ENCODE measurements at regions not wholly inside any gene's neighbourhood (a gene's known extent, or its start where the extent isn't known, plus 50 kb on each side); places are given as distances from the start of the nearest gene placed in this dataset.
"Not testable (repeated sequence)": the region's sequence is repeated elsewhere in the genome, so short reads cannot be mapped to it uniquely, and the experiment has no call there.

- no peak for DNase-seq (ENCODE audit: low read depth, low spot score)
- H3K4me3 ChIP-seq (ENCODE audit: low read depth, low read length) = no peak overlapping the region
- TF ChIP-seq, protein P1, sequence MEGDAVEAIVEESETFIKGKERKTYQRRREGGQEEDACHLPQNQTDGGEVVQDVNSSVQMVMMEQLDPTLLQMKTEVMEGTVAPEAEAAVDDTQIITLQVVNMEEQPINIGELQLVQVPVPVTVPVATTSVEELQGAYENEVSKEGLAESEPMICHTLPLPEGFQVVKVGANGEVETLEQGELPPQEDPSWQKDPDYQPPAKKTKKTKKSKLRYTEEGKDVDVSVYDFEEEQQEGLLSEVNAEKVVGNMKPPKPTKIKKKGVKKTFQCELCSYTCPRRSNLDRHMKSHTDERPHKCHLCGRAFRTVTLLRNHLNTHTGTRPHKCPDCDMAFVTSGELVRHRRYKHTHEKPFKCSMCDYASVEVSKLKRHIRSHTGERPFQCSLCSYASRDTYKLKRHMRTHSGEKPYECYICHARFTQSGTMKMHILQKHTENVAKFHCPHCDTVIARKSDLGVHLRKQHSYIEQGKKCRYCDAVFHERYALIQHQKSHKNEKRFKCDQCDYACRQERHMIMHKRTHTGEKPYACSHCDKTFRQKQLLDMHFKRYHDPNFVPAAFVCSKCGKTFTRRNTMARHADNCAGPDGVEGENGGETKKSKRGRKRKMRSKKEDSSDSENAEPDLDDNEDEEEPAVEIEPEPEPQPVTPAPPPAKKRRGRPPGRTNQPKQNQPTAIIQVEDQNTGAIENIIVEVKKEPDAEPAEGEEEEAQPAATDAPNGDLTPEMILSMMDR (IDR thresholded peaks at IDR 0.05; ENCODE audit: low read depth, low read length) = no peak
- in situ Hi-C loops (cut with HindIII; ENCODE audit: low sequenced_read_pairs) = no loop called here
These were observed 181.1 kb upstream of the SESN3 start for GRCh38 chr11:95412074-95412473.

GRCh38 chr11:95410707-95411106, 179.7 kb upstream of the SESN3 start:
- DNase-seq (ENCODE audit: low read depth, low spot score); H3K4me3 ChIP-seq (ENCODE audit: low read depth, low read length); in situ Hi-C loops (cut with HindIII; ENCODE audit: low sequenced_read_pairs): not testable (repeated sequence)

GRCh38 chr11:95406271-95406670, 175.3 kb upstream of the SESN3 start:
- no peak overlapping the region for H3K4me3 ChIP-seq (ENCODE audit: low read depth, low read length)
- in situ Hi-C loops (cut with HindIII; ENCODE audit: low sequenced_read_pairs) = no loop called here
- no peak for DNase-seq (ENCODE audit: low read depth, low spot score)
- TF ChIP-seq, protein P1 (IDR thresholded peaks at IDR 0.05; ENCODE audit: low read depth, low read length) = no peak

- H3K4me3 ChIP-seq (ENCODE audit: low read depth, low read length) = no peak overlapping the region
- in situ Hi-C loops (cut with HindIII; ENCODE audit: low sequenced_read_pairs) = no loop called here
- TF ChIP-seq, protein P1 (IDR thresholded peaks at IDR 0.05; ENCODE audit: low read depth, low read length) = no peak
- no peak for DNase-seq (ENCODE audit: low read depth, low spot score)
These were observed 173.4 kb upstream of the SESN3 start for GRCh38 chr11:95404370-95404769.

DNA sequence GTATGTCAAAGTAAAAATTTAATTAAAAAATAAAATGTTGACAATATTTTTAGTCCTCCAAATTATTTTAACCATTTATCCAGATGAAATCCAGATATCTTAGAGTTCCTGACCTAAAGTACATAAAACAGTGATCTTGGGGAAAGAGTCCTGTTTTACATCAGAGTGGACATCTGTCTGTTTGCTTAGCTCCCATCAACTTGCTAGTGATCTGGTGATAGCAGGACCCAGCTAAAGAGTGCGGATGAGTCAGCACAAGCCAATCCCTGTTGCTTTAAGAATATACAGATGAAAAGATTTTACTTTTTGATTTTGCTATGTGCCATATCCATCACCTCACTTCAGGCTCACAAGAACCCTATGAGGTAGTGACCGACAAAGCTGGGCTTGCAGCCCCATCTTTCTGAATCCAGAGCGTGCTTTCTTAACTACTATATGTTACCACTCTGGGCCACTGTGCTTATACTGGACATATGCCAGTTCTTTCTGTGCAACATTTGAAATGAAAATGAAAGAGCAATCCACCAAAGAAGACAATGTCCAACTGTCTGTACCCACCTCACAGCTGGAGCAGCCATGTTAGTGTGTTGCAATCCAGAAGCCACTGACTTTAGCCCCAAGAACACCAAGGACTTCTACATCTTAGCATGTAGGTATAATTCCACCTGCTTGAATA, 167.6 kb upstream of the SESN3 start:
- H3K4me3 ChIP-seq (ENCODE audit: low read depth, low read length) = no peak overlapping the region
- TF ChIP-seq, protein P1 (IDR thresholded peaks at IDR 0.05; ENCODE audit: low read depth, low read length) = no peak
- in situ Hi-C loops (cut with HindIII; ENCODE audit: low sequenced_read_pairs) = no loop called here
- DNase-seq (ENCODE audit: low read depth, low spot score) = peak; percentile 60

- H3K4me3 ChIP-seq (ENCODE audit: low read depth, low read length) = no peak overlapping the region
- no peak for DNase-seq (ENCODE audit: low read depth, low spot score)
- in situ Hi-C loops (cut with HindIII; ENCODE audit: low sequenced_read_pairs) = no loop called here
- TF ChIP-seq, protein P1 (IDR thresholded peaks at IDR 0.05; ENCODE audit: low read depth, low read length) = no peak
These were observed 161.6 kb upstream of the SESN3 start for GRCh38 chr11:95392644-95393043.

DNA sequence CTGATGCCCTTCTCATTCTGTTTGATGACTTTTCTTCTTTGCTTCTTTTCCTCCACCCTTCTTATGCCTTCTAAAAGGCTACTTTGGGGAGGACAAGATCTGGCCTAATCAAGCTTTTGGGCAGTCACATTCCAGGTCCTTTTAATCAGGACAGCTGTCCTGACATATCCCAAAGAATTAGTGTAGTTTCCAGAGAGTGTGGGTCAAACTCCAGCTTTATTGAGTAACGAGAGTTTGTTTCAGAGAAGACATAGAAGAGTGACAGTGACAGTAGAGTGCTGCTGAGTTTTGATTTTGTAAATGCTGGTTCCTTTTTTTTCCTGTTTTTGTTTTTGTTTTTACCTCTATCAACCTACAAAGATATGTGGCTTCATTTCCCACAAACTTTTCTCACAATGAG, 158.4 kb upstream of the SESN3 start:
- TF ChIP-seq, protein P1 (IDR thresholded peaks at IDR 0.05; ENCODE audit: low read depth, low read length) = no peak
- no peak overlapping the region for H3K4me3 ChIP-seq (ENCODE audit: low read depth, low read length)
- DNase-seq (ENCODE audit: low read depth, low spot score) = no peak
- in situ Hi-C loops (cut with HindIII; ENCODE audit: low sequenced_read_pairs) = no loop called here
